A673 (cell line): ENCODE measurements at regions not wholly inside any gene's neighbourhood (a gene's known extent, or its start where the extent isn't known, plus 50 kb on each side); places are given as distances from the start of the nearest gene placed in this dataset.

Source experiments
- EZH2 ChIP-seq: fragments of 200-600 bp; sonication (generic); IDR thresholded peaks from 2 replicates; pipeline ENCODE4 v1.6.1; 2017; ENCODE audit warnings: borderline replicate concordance, low read depth, mild to moderate bottlenecking, mixed read lengths, antibody characterized with exemption, low read length; ENCODE audit not compliant: poor library complexity, severe bottlenecking
- TF ChIP-seq, protein P1 (sequence below): fragments of 300-800, 200-600 bp; sonication (generic); conservative IDR thresholded peaks from 2 replicates; pipeline ENCODE4 v1.5.1; 2017; ENCODE audit warnings: low read depth, mild to moderate bottlenecking, antibody characterized with exemption, low read length, moderate library complexity, mixed read lengths

DNA sequence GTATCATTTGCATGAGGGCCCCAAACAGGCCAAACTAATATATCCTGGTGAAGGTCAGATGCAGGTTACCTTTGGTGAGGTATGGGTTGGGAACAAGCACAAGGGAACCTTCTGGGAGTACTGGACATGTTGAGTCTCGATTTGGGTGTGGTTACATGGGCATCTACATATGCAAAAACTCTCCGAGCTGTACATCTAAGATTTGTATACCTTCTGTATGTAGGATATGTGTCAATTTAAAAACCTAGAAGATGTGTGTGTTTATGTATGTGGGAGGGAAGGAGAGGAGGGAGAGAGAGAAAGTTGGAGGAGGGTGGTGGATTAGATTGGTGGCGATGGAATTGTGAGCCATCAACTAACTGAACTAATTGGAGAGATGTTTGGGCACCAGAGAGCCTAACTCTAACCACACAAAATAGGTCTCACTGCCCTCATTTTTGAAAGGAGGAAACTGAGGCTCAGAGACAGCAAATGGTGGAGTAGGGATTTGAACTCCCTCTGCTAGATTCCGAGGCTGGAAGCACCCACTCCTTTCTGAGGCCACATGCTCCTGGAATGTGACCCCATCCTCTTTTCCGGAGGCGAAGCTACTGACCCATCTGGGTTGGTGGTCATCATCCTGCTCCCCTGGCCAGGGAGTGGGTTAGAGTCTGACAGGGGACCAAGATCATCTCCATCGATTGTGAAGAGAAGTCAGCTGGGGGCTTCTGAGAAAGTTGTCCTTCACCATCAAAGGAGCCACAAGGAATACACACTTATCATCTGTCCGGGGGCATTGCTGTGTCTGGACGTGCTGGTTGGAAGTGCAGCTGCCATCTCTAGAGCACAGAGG, 107.3 kb upstream of the MYCN start:
- TF ChIP-seq EZH2: no peak
- TF ChIP-seq, protein P1, sequence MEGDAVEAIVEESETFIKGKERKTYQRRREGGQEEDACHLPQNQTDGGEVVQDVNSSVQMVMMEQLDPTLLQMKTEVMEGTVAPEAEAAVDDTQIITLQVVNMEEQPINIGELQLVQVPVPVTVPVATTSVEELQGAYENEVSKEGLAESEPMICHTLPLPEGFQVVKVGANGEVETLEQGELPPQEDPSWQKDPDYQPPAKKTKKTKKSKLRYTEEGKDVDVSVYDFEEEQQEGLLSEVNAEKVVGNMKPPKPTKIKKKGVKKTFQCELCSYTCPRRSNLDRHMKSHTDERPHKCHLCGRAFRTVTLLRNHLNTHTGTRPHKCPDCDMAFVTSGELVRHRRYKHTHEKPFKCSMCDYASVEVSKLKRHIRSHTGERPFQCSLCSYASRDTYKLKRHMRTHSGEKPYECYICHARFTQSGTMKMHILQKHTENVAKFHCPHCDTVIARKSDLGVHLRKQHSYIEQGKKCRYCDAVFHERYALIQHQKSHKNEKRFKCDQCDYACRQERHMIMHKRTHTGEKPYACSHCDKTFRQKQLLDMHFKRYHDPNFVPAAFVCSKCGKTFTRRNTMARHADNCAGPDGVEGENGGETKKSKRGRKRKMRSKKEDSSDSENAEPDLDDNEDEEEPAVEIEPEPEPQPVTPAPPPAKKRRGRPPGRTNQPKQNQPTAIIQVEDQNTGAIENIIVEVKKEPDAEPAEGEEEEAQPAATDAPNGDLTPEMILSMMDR: no peak
